GM19023 (cell line): ENCODE measurements at regions not wholly inside any gene's neighbourhood (a gene's known extent, or its start where the extent isn't known, plus 50 kb on each side); places are given as distances from the start of the nearest gene placed in this dataset.
"Not testable (repeated sequence)": the region's sequence is repeated elsewhere in the genome, so short reads cannot be mapped to it uniquely, and the experiment has no call there.

Experiments
- ATAC-seq: cut with Tn5 transposase; IDR thresholded peaks from one replicate; pipeline ENCODE4 v1.9.1; 2021; ENCODE audit warnings: mild to moderate bottlenecking, moderate library complexity; ENCODE audit not compliant: unreplicated experiment

GRCh38 chr5:75848077-75848476 is 130.8 kb upstream of the POC5 start:
- ATAC-seq, result no peak

DNA sequence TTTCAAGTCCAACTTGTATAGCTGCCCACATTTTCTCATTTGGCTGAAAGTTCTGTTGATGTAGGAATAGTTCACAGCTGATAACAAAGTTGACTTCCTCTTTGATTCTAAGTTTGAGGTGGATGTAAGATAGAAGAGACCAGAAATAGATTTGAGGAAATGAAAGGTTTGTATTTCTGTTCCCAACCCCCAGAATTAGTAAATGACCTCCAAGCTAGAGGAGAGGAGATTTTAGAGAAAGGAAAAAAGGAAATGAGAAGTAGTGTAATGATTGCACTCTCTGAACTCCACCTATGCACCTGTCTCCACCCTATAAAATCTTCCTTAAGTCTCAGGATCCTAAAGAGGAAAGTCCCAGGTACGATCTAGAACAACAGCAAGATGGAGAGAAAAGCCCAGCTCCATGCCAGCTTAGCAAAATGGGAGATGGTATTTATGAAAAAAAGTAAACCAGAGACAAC is 130.4 kb upstream of the POC5 start:
- ATAC-seq, result peak; percentile 78

DNA sequence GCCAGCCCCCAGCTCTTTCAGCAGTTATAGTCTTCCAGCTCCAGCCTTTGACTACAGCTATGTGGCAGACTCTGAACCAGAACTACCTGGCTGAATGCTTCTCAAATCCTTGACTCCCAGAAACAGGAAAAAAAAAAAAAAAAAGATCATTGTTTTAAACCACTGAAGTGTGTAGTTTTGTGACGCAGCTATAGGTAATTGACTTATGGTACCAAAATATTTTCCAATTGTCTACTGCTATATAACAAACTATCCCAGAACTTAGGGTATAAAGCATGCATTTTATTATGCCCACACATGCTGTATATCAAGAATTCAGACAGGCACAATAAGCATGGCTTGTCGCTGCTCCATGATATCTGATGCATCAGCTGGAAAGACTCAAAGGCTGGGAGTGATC is 127.1 kb upstream of the POC5 start:
- no peak for ATAC-seq

GRCh38 chr5:75843319-75843718 is 126.1 kb upstream of the POC5 start:
- no peak for ATAC-seq

DNA sequence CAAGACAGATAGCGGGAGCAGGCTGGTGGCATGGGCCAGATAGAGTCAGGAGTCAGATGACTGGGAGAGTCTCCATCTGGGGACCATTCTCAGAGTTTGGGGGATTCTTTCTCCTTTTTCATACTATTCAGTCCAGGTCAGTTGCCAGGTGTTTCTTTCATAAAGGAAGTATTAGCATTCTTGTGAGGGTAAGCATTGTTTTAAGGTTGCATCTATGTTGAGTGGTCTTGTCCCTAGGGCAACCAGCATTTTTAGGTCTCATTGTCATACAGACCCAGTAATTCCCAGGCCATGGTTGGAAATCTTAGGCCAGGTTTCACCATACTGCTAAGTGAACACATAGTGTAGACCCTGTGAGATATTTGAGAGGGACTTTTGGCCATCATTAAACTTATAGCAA is 122.3 kb upstream of the POC5 start:
- no peak for ATAC-seq

GRCh38 chr5:75837258-75837841 is 120.1 kb upstream of the POC5 start:
- no peak for ATAC-seq

- ATAC-seq, result no peak
These were observed 114.3 kb upstream of the POC5 start for GRCh38 chr5:75831561-75831960.

DNA sequence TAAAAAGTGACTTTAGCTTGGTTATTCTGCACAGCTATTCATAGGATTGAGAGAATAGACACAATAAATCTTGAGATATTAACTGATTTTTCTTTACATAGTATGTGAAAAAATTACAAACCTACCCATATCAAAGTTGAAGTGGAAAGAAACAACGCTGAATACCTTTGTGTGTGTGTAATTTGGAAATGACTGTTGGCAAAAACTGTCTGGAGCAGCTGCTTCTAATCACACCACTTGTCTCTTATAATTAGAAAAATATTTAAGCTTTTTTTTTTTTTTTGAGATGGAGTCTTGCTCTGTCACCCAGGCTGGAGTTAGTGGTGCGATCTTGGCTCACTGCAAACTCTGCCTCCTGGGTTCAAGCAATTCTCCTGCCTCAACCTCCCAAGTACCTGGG is 110.8 kb upstream of the POC5 start:
- no peak for ATAC-seq

GRCh38 chr5:75824323-75824722 is 107.1 kb upstream of the POC5 start:
- ATAC-seq, result no peak

DNA sequence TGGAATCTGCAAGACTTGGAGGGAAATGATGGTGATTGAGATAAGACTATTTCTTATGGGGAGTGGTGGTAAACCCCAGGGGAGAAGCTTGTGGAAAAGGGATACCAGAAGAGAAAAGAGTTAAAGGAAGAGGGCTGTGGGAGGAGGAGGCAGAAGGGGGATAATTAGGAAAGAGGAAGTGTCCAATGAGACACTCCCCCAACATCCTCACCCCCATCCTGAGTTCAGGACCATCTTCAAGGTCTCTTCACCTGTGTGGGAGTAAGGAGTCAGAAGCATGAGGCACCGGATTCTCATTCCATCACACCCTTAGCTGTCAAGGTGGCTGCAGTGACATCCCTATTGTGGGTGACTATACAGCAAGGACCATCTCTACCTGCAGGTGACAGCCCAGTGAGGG is 106.6 kb upstream of the POC5 start:
- ATAC-seq, result no peak

- no peak for ATAC-seq
These were observed 101.4 kb upstream of the POC5 start for GRCh38 chr5:75818661-75819060.

GRCh38 chr5:75799695-75800094 is 82.5 kb upstream of the POC5 start:
- ATAC-seq, result not testable (repeated sequence)

- ATAC-seq, result not testable (repeated sequence)
These were observed 52.1 kb upstream of the POC5 start for GRCh38 chr5:75769338-75769737.
